Sigmoid colon (tissue), 6 donors: ENCODE measurements at regions not wholly inside any gene's neighbourhood (a gene's known extent, or its start where the extent isn't known, plus 50 kb on each side); places are given as distances from the start of the nearest gene placed in this dataset.

Experiments
- DNase-seq: peaks from one replicate; pipeline ENCODE4 v3.0.0-alpha.2; 2019
- H3K27ac ChIP-seq, 4 donors: fragments of 200-600 bp; sonication (generic); one replicate each; pipeline ENCODE4 v1.5.1; 2016 to 2019; ENCODE audit warnings: mild to moderate bottlenecking in 1 of 4
- H3K27me3 ChIP-seq, 3 donors: fragments of 200-600 bp; sonication (generic); one replicate each; pipeline ENCODE4 v1.5.1; 2019; ENCODE audit warnings: mild to moderate bottlenecking in 1 of 3
- H3K36me3 ChIP-seq, 4 donors: fragments of 200-600 bp; sonication (generic); one replicate each; pipeline ENCODE4 v1.5.1; 2016 to 2019
- H3K4me1 ChIP-seq, 4 donors: fragments of 200-600 bp; sonication (generic); one replicate each; pipeline ENCODE4 v1.5.1; 2017 to 2019
- H3K4me3 ChIP-seq, 4 donors: fragments of 200-600 bp; sonication (generic); one replicate each; pipeline ENCODE4 v1.5.1; 2017 to 2019; ENCODE audit warnings: mild to moderate bottlenecking in 2 of 4, moderate library complexity in 1 of 4
- H3K9me3 ChIP-seq, 4 donors: fragments of 200-600 bp in 3 of 4; sonication (generic) in 3 of 4; one replicate each; pipeline versions ENCODE4 v1.5.1 to v1.6.1; 2013 to 2019
- EP300 ChIP-seq, 4 donors: sonication (generic); formaldehyde crosslinking; IDR thresholded peaks; one replicate each; pipeline ENCODE4 v1.6.1; 2017; ENCODE audit warnings: antibody characterized with exemption in 4 of 4
- POLR2A ChIP-seq, 2 donors: fragments of 450-650 bp; IDR thresholded peaks; one replicate each; pipeline ENCODE4 v1.6.1; 2016; ENCODE audit warnings: antibody characterized with exemption in 2 of 2, mild to moderate bottlenecking in 2 of 2, moderate library complexity in 2 of 2
- POLR2AphosphoS5 ChIP-seq, 4 donors: sonication (generic); formaldehyde crosslinking; IDR thresholded peaks; one replicate each; pipeline ENCODE4 v1.6.1; 2017; ENCODE audit warnings: antibody characterized with exemption in 4 of 4
- WGBS, 2 donors: extraction: QIAGEN DNeasy Blood & Tissue Kit; methylation state at CpG; one replicate each; pipeline ENCODE4 v1.1.7; 2013; 5-methylcytosine and 5-hydroxymethylcytosine counted together
- intact Hi-C: fragments of 100-400 bp; cut with DNase I; formaldehyde crosslinking; loops from one replicate; pipeline ENCODE4 v1.15.1; 2023
- TF ChIP-seq, protein P1 (sequence below), 4 experiments: fragments of 450-650 bp in 3 of 4; fragments of 200-600 bp in 1 of 4; IDR thresholded peaks; one replicate each; pipeline ENCODE4 v1.5.1; 2016 to 2019; ENCODE audit warnings: antibody characterized with exemption in 4 of 4, mild to moderate bottlenecking in 3 of 4, moderate library complexity in 2 of 4
- donor health status: healthy with polysubstance abuse.
- donor health status: healthy.

DNA sequence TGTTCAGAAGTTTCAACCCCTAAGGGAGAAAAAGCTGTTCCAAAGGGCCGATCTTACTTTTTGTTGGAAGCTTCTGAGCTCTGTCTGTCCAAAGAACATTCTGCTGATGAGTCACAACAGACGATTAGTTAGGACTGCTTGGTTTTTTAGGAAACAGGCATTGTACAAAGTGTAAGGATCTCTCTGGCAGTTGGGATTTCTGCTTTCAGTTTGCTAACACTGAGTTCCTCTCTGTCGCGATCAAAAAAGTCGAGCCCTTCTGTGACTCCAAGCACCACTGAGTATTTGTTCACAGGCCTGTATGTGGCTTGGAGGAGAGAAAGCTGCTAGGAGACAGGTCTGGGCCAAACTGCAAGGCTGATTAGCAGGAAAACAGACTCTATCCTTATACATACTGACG is 91.8 kb upstream of the PFN2 start:
- Histone ChIP-seq H3K36me3 (no peaks in the 10 kb centered on the region), H3K9me3 (no peaks in the 10 kb centered on the region), H3K4me3 (peak overlapping the region in 2 of 4 donors; percentile 10 to 18), H3K4me1 (peaks cover 0 to 18% (median 9%) of the 10 kb centered on the region in 4 donors), H3K27me3 (no peaks in the 10 kb centered on the region), H3K27ac (peak overlapping the region; percentile 48 to 69 (median 66))
- DNase-seq: no peak
- no peak for TF ChIP-seq EP300 (IDR thresholded peaks at IDR 0.05)
- no peak for TF ChIP-seq POLR2A (IDR thresholded peaks at IDR 0.05)
- TF ChIP-seq POLR2AphosphoS5 (IDR thresholded peaks at IDR 0.05): no peak
- TF ChIP-seq, protein P1, sequence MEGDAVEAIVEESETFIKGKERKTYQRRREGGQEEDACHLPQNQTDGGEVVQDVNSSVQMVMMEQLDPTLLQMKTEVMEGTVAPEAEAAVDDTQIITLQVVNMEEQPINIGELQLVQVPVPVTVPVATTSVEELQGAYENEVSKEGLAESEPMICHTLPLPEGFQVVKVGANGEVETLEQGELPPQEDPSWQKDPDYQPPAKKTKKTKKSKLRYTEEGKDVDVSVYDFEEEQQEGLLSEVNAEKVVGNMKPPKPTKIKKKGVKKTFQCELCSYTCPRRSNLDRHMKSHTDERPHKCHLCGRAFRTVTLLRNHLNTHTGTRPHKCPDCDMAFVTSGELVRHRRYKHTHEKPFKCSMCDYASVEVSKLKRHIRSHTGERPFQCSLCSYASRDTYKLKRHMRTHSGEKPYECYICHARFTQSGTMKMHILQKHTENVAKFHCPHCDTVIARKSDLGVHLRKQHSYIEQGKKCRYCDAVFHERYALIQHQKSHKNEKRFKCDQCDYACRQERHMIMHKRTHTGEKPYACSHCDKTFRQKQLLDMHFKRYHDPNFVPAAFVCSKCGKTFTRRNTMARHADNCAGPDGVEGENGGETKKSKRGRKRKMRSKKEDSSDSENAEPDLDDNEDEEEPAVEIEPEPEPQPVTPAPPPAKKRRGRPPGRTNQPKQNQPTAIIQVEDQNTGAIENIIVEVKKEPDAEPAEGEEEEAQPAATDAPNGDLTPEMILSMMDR (IDR thresholded peaks at IDR 0.05): no peak
- 55 to 61% methylated on average over 6 of the region's 6 CpGs for WGBS, 2 donors
- intact Hi-C loops: no loop called here

DNA sequence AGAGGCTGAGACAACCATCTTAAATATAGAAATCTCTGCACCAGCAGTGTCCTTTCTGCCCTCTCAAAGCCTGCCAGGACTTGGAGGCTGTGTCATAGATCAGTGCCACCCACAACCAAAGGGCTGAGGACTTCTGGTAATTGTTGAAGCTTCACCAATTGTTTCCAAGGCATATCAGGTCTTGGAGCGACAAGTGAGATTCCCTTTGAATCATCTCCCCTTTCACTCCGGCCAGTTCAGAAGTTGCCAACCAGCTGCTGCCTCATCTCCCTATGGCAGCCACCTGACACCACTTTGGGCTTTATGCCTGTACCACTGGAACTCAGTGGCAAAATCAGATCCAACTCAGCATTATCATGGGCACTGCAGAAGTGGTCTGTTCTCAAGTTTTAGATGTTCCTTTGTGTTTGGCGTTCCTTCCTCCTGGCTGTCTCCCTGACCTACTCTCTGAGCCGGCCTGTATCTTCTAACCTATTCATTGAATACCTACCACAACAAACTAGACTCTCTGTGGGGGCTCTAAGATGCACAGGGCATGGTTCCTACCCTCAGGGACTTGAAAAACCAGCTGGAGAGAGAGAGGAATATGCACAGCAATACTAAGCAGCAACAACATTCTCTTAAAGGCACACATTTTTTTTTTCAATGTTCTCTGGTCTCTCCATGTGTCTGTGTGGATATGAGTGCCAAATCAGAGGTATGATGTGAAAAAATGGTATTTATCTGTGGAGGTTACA is 90.8 kb upstream of the PFN2 start:
- Histone ChIP-seq H3K9me3 (no peaks in the 10 kb centered on the region), H3K27me3 (no peaks in the 10 kb centered on the region), H3K4me1 (peaks cover 0 to 18% (median 9%) of the 10 kb centered on the region in 4 donors), H3K27ac (peak overlapping the region in 1 of 4 donors; percentile 69), H3K4me3 (no peak overlapping the region), H3K36me3 (no peaks in the 10 kb centered on the region)
- TF ChIP-seq EP300 (IDR thresholded peaks at IDR 0.05) (no peak), POLR2AphosphoS5 (IDR thresholded peaks at IDR 0.05) (no peak), POLR2A (IDR thresholded peaks at IDR 0.05) (no peak)
- TF ChIP-seq, protein P1 (IDR thresholded peaks at IDR 0.05): no peak
- no peak for DNase-seq
- intact Hi-C loops: no loop called here
- 91 to 93% methylated on average over 4 of the region's 4 CpGs for WGBS, 2 donors

GRCh38 chr3:150059729-150060128 is 89.0 kb upstream of the PFN2 start:
- no peak overlapping the region for H3K27ac ChIP-seq
- no peaks in the 10 kb centered on the region for H3K36me3 ChIP-seq
- H3K27me3 ChIP-seq: no peaks in the 10 kb centered on the region
- H3K9me3 ChIP-seq: no peaks in the 10 kb centered on the region
- no peak for DNase-seq
- intact Hi-C loops: no loop called here
- 39 to 71% methylated on average over 4 of the region's 4 CpGs for whole genome bisulfite sequencing, 2 donors
- H3K4me1 ChIP-seq: peaks cover 0 to 18% (median 9%) of the 10 kb centered on the region in 4 donors
- H3K4me3 ChIP-seq: no peak overlapping the region
- TF ChIP-seq EP300 (IDR thresholded peaks at IDR 0.05) (no peak), POLR2AphosphoS5 (IDR thresholded peaks at IDR 0.05) (no peak), POLR2A (IDR thresholded peaks at IDR 0.05) (no peak)
- TF ChIP-seq, protein P1 (IDR thresholded peaks at IDR 0.05): no peak

DNA sequence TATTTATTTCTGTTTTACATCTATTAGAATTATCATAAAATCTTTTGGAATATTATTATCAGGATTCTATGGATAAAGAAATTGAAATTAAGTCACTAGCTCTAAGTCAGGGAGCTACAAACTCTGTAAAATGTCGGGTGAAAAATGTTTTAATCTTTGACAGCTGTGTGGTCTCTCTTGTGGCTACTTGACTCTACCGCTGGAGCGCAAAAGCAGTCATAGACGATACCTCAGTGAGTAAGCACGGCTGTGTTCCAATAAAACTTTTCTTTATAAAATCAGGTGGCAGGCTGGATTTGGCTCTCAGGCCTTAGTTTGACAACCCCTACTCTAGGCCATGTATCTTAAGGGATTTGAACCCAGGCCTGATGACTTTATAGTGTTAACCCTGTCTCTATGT is 88.5 kb upstream of the PFN2 start:
- H3K27ac ChIP-seq: no peak overlapping the region
- 66 to 84% methylated on average over 5 of the region's 5 CpGs for WGBS, 2 donors
- H3K27me3 ChIP-seq: no peaks in the 10 kb centered on the region
- H3K4me1 ChIP-seq: peaks cover 0 to 18% (median 9%) of the 10 kb centered on the region in 4 donors
- TF ChIP-seq POLR2AphosphoS5 (IDR thresholded peaks at IDR 0.05) (no peak), POLR2A (IDR thresholded peaks at IDR 0.05) (no peak), EP300 (IDR thresholded peaks at IDR 0.05) (no peak)
- intact Hi-C loops: no loop called here
- no peaks in the 10 kb centered on the region for H3K36me3 ChIP-seq
- H3K4me3 ChIP-seq: no peak overlapping the region
- no peaks in the 10 kb centered on the region for H3K9me3 ChIP-seq
- DNase-seq: no peak

GRCh38 chr3:150057227-150057626 is 86.5 kb upstream of the PFN2 start:
- DNase-seq: no peak
- 85 to 91% methylated on average over 4 of the region's 4 CpGs for WGBS, 2 donors
- Histone ChIP-seq H3K36me3 (no peaks in the 10 kb centered on the region), H3K27ac (no peak overlapping the region), H3K27me3 (no peaks in the 10 kb centered on the region), H3K4me3 (no peak overlapping the region), H3K4me1 (peaks cover 0 to 11% (median 9%) of the 10 kb centered on the region in 4 donors), H3K9me3 (no peaks in the 10 kb centered on the region)
- intact Hi-C loops: no loop called here
- TF ChIP-seq EP300 (IDR thresholded peaks at IDR 0.05) (no peak), POLR2A (IDR thresholded peaks at IDR 0.05) (no peak), POLR2AphosphoS5 (IDR thresholded peaks at IDR 0.05) (no peak)
- TF ChIP-seq, protein P1 (IDR thresholded peaks at IDR 0.05): no peak
